H1 (cell line): ENCODE measurements at regions not wholly inside any gene's neighbourhood (a gene's known extent, or its start where the extent isn't known, plus 50 kb on each side); places are given as distances from the start of the nearest gene placed in this dataset.

ENCODE experiments used
- CTCF ChIA-PET: fragments of 300-600 bp; sonication (Branson Sonifier 250); formaldehyde crosslinking; loops from one replicate; lab custom pipeline; 2021; ENCODE audit not compliant: partially characterized antibody; lab: Charles Lee
- POLR2A ChIA-PET: fragments of 300-600 bp; sonication (Branson Sonifier 250); formaldehyde crosslinking; loops from one replicate; lab custom pipeline; 2021; ENCODE audit warnings: inconsistent platforms; ENCODE audit not compliant: partially characterized antibody; lab: Charles Lee
- DNase-seq, 2 experiments: peaks; one replicate each; pipeline versions ENCODE4 v3.0.0 to v3.0.0-alpha.2; 2010 to 2022; ENCODE audit warnings: low spot score in 2 of 2, low read depth in 1 of 2, mixed read lengths in 1 of 2
- FAIRE-seq: peaks from 2 replicates; lab custom pipeline; 2011; peaks lifted over from hg19 to GRCh38; lab: Jason Lieb, UNC
- H2AFZ ChIP-seq: 2 replicates; pipeline ENCODE4 v1.8.1; 2012; ENCODE audit warnings: low read length, inconsistent platforms
- H2AK5ac ChIP-seq: 2 replicates; pipeline ENCODE4 v1.6.1; 2013; ENCODE audit warnings: low read depth, low read length
- H2BK120ac ChIP-seq: replicated peaks from 2 replicates; pipeline ENCODE3; 2013; ENCODE audit warnings: low read depth, low read length, inconsistent platforms
- H2BK12ac ChIP-seq: 2 replicates; pipeline ENCODE4 v1.6.1; 2013; ENCODE audit warnings: low read depth, low read length
- H2BK15ac ChIP-seq: 2 replicates; pipeline ENCODE4 v1.6.1; 2013; ENCODE audit warnings: low read length
- H2BK20ac ChIP-seq: 2 replicates; pipeline ENCODE4 v1.6.1; 2013; ENCODE audit warnings: low read length
- H2BK5ac ChIP-seq: 2 replicates; pipeline ENCODE4 v1.6.1; 2013; ENCODE audit warnings: low read depth, low read length
- H3K14ac ChIP-seq: 2 replicates; pipeline ENCODE4 v1.6.1; 2013; ENCODE audit warnings: inconsistent platforms; ENCODE audit not compliant: insufficient read length
- H3K18ac ChIP-seq: 2 replicates; pipeline ENCODE4 v1.6.1; 2013; ENCODE audit warnings: low read length; ENCODE audit errors: extremely low read depth
- H3K23ac ChIP-seq: 2 replicates; pipeline ENCODE4 v1.6.1; 2013; ENCODE audit warnings: inconsistent platforms; ENCODE audit not compliant: insufficient read length
- H3K23me2 ChIP-seq: 2 replicates; pipeline ENCODE4 v1.6.1; 2013; ENCODE audit warnings: low read depth, low read length
- H3K27ac ChIP-seq: 2 replicates; pipeline ENCODE4 v1.6.1; 2011; ENCODE audit warnings: low read depth, low read length, inconsistent platforms
- H3K27me3 ChIP-seq, 4 experiments: replicated peaks in 1 of 4; 1 replicate in 1 of 4; 2 replicates in 3 of 4; pipeline versions ENCODE4 v1.6.1 to v1.8.1; 2011 to 2013; ENCODE audit warnings: low read length in 3 of 4, mild to moderate bottlenecking in 3 of 4, inconsistent platforms in 2 of 4, mixed read lengths in 2 of 4, moderate library complexity in 1 of 4; ENCODE audit not compliant: control insufficient read depth in 3 of 4, insufficient read depth in 3 of 4; ENCODE audit errors: extremely low read depth in 1 of 4
- H3K36me3 ChIP-seq, 4 experiments: 2 replicates each; pipeline versions ENCODE4 v1.6.1 to v1.8.1; 2011 to 2013; ENCODE audit warnings: mild to moderate bottlenecking in 4 of 4, low read length in 3 of 4, moderate library complexity in 2 of 4, control low read depth in 1 of 4, inconsistent platforms in 1 of 4; ENCODE audit not compliant: insufficient read depth in 4 of 4, control insufficient read depth in 2 of 4
- H3K4ac ChIP-seq: replicated peaks from 2 replicates; pipeline ENCODE3; 2013; ENCODE audit warnings: low read length, low read depth, mixed read lengths, inconsistent platforms; ENCODE audit not compliant: insufficient read length
- H3K4me1 ChIP-seq, 4 experiments: replicated peaks in 1 of 4; 1 replicate in 1 of 4; 2 replicates in 3 of 4; pipeline versions ENCODE4 v1.6.1 to v1.8.1; 2011 to 2013; ENCODE audit warnings: low read length in 3 of 4, inconsistent platforms in 2 of 4, mixed read lengths in 1 of 4; ENCODE audit not compliant: insufficient read depth in 4 of 4, control insufficient read depth in 3 of 4
- H3K4me2 ChIP-seq, 2 experiments: 2 replicates each; pipeline versions ENCODE4 v1.6.1 to v1.8.1; 2011 to 2013; ENCODE audit warnings: low read depth in 2 of 2, low read length in 2 of 2, control low read depth in 1 of 2, inconsistent platforms in 1 of 2, mild to moderate bottlenecking in 1 of 2; ENCODE audit not compliant: insufficient read depth in 1 of 2
- H3K4me3 ChIP-seq, 4 experiments: fragments of 200-600, 300-600 bp in 1 of 4; sonication (generic), shearing (Covaris generic), sonication (Bioruptor Twin) in 1 of 4; 2 replicates each; pipeline versions ENCODE4 v1.5.1 to v1.8.1; 2011 to 2016; ENCODE audit warnings: low read length in 4 of 4, low read depth in 3 of 4, control low read depth in 2 of 4, inconsistent platforms in 2 of 4, mild to moderate bottlenecking in 2 of 4, mixed read lengths in 1 of 4, moderate library complexity in 1 of 4; ENCODE audit not compliant: insufficient read depth in 2 of 4; ENCODE audit errors: extremely low read depth in 1 of 4
- H3K56ac ChIP-seq: replicated peaks from 2 replicates; pipeline ENCODE3; 2013; ENCODE audit warnings: low read depth, mild to moderate bottlenecking, mixed read lengths, low read length, inconsistent platforms; ENCODE audit not compliant: insufficient read length
- H3K79me1 ChIP-seq: 2 replicates; pipeline ENCODE4 v1.6.1; 2013; ENCODE audit warnings: low read depth, low read length, control low read depth
- H3K79me2 ChIP-seq, 2 experiments: 2 replicates each; pipeline versions ENCODE4 v1.6.1 to v1.8.1; 2012 to 2013; ENCODE audit warnings: low read length in 2 of 2, mild to moderate bottlenecking in 2 of 2, inconsistent platforms in 1 of 2; ENCODE audit not compliant: insufficient read depth in 2 of 2, control insufficient read depth in 1 of 2
- H3K9ac ChIP-seq, 4 experiments: replicated peaks in 1 of 4; 1 replicate in 1 of 4; 2 replicates in 3 of 4; pipeline versions ENCODE4 v1.6.1 to v1.8.1; 2011 to 2013; ENCODE audit warnings: low read depth in 3 of 4, low read length in 3 of 4, control low read depth in 2 of 4, mild to moderate bottlenecking in 2 of 4, moderate library complexity in 2 of 4, inconsistent platforms in 1 of 4; ENCODE audit errors: extremely low read depth in 1 of 4
- H3K9me3 ChIP-seq, 2 experiments: 2 replicates each; pipeline versions ENCODE4 v1.6.1 to v1.8.1; 2012 to 2013; ENCODE audit warnings: mild to moderate bottlenecking in 2 of 2, moderate library complexity in 2 of 2, control low read depth in 1 of 2, inconsistent platforms in 1 of 2, low read depth in 1 of 2, low read length in 1 of 2, mixed read lengths in 1 of 2; ENCODE audit not compliant: insufficient read depth in 2 of 2
- H4K20me1 ChIP-seq, 2 experiments: replicated peaks in 1 of 2; 2 replicates each; pipeline versions ENCODE3 to v1.8.1; 2011 to 2013; ENCODE audit warnings: inconsistent platforms in 2 of 2, low read length in 2 of 2, mild to moderate bottlenecking in 1 of 2; ENCODE audit not compliant: insufficient read depth in 2 of 2, control insufficient read depth in 1 of 2
- H4K5ac ChIP-seq: 2 replicates; pipeline ENCODE4 v1.6.1; 2013; ENCODE audit warnings: low read length, low read depth, mixed read lengths, inconsistent platforms; ENCODE audit not compliant: insufficient read length
- H4K8ac ChIP-seq: 2 replicates; pipeline ENCODE4 v1.8.0; 2013; ENCODE audit warnings: mild to moderate bottlenecking, moderate library complexity, low read length, inconsistent platforms; ENCODE audit not compliant: insufficient read depth; ENCODE audit errors: extremely low read depth
- H4K91ac ChIP-seq: replicated peaks from 2 replicates; pipeline ENCODE3; 2013; ENCODE audit warnings: low read length, mixed read lengths, inconsistent platforms; ENCODE audit not compliant: insufficient read length
- CTBP2 ChIP-seq: IDR thresholded peaks from 2 replicates; pipeline ENCODE4 v1.7.0; 2011; ENCODE audit warnings: borderline replicate concordance, mild to moderate bottlenecking, moderate library complexity, mixed read lengths, low read length; ENCODE audit not compliant: insufficient read depth, insufficient read length
- HDAC2 ChIP-seq, 2 experiments: fragments of 300-600 bp in 1 of 2; sonication (generic) in 1 of 2; IDR thresholded peaks; 2 replicates each; pipeline ENCODE4 v1.6.1; 2011 to 2012; ENCODE audit warnings: low read depth in 2 of 2, low read length in 2 of 2, mild to moderate bottlenecking in 2 of 2, moderate library complexity in 2 of 2, borderline replicate concordance in 1 of 2, inconsistent platforms in 1 of 2
- HDAC6 ChIP-seq: IDR thresholded peaks from one replicate; pipeline ENCODE4 v1.7.1; 2012; ENCODE audit warnings: low read depth, mild to moderate bottlenecking, inconsistent platforms, low read length, moderate library complexity
- KDM5A ChIP-seq: fragments of 200-600 bp; IDR thresholded peaks from 2 replicates; pipeline ENCODE4 v1.7.1; 2012; ENCODE audit warnings: mild to moderate bottlenecking, low read length, inconsistent platforms, mixed read lengths
- PHF8 ChIP-seq: fragments of 200-600 bp; sonication (generic); conservative IDR thresholded peaks from 2 replicates; pipeline ENCODE4 v1.7.1; 2012; ENCODE audit warnings: low read depth, mild to moderate bottlenecking, inconsistent platforms, low read length, moderate library complexity
- RAD21 ChIP-seq, 2 experiments: IDR thresholded peaks in 1 of 2; conservative IDR thresholded peaks in 1 of 2; 2 replicates each; pipeline ENCODE4 v1.6.1; 2011; ENCODE audit warnings: low read depth in 2 of 2, low read length in 2 of 2, improper control_type of control experiment in 1 of 2, inconsistent platforms in 1 of 2, mild to moderate bottlenecking in 1 of 2, moderate library complexity in 1 of 2
- SP2 ChIP-seq: IDR thresholded peaks from 2 replicates; pipeline ENCODE4 v1.6.1; 2012; ENCODE audit warnings: mild to moderate bottlenecking, low read length, inconsistent platforms
- SP4 ChIP-seq: IDR thresholded peaks from 2 replicates; pipeline ENCODE4 v1.6.1; 2012; ENCODE audit warnings: low read length, inconsistent platforms
- WGBS, 2 experiments: shearing (Covaris generic) in 1 of 2; methylation state at CpG; one replicate each; pipeline versions ENCODE4 v1.1.6 to v1.1.7; 2013 to 2015; ENCODE audit warnings: low lambda C conversion rate in 2 of 2, mixed read lengths in 2 of 2, inconsistent platforms in 1 of 2, low coverage in 1 of 2, missing lambda C conversion rate in 1 of 2; ENCODE audit not compliant: insufficient replicate concordance in 2 of 2, insufficient coverage in 1 of 2, insufficient read length in 1 of 2; ENCODE audit errors: extremely low coverage in 1 of 2, missing lambda C conversion rate in 1 of 2; 5-methylcytosine and 5-hydroxymethylcytosine counted together

DNA sequence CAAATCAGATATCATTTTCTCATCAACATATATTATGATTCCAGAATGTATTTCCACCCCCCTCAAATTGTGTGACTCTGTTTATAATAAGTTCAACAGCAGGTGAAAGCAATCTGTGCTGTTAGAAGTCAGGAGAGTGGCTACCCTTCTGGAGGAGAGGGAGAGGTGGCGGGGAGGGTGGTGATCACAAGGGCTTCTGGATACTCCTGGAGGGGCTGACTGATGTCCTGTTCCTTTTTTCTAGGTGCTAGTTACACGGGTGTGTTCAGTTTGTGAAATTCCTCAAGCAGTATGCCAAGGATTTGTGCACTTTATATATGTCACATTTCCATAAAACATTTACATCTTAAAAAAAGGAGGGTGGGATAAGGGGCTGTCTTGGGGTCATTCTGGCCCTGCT, 119.1 kb downstream of the IRF8 start:
- H3K36me3 ChIP-seq: no peaks in the 10 kb centered on the region
- FAIRE-seq: no peak

More for the DNA sequence above, 119.1 kb downstream of the IRF8 start:
- DNase-seq: no peak
- no peak overlapping the region for H4K5ac ChIP-seq
- no peak overlapping the region for H2BK20ac ChIP-seq
- no peak overlapping the region for H2AK5ac ChIP-seq
- H2BK5ac ChIP-seq: no peak overlapping the region
- no peak overlapping the region for H3K4ac ChIP-seq
- 85% methylated on average over 2 of the region's 2 CpGs; no CpG with 5 or more reads in 1 of the 2 experiments for WGBS, 2 experiments
- H2BK120ac ChIP-seq: no peak overlapping the region
- no peak overlapping the region for H3K14ac ChIP-seq
- H4K91ac ChIP-seq: no peak overlapping the region
- no peak overlapping the region for H2AFZ ChIP-seq
- H3K79me1 ChIP-seq: no peaks in the 10 kb centered on the region
- no peak for TF ChIP-seq HDAC6
- TF ChIP-seq KDM5A: no peak
- TF ChIP-seq RAD21 (IDR thresholded peaks at IDR 0.05 in 1 of 2, conservative IDR thresholded peaks at IDR 0.05 in 1 of 2; ENCODE audit: low read depth in 2 of 2, low read length in 2 of 2): no peak
- TF ChIP-seq SP2: no peak
- no peak for TF ChIP-seq SP4
- TF ChIP-seq PHF8: no peak
- TF ChIP-seq HDAC2 (IDR thresholded peaks at IDR 0.05; ENCODE audit: borderline replicate concordance in 1 of 2, low read depth in 2 of 2, low read length in 2 of 2): no peak
- no peak for TF ChIP-seq CTBP2
- H3K9ac ChIP-seq: no peak overlapping the region
- no peak overlapping the region for H4K8ac ChIP-seq
- no peak overlapping the region for H3K4me3 ChIP-seq
- ChIA-PET CTCF (interaction anchor here (1.1 to 2.8 kb wide), 4 partner anchors 15 to 198 kb away, joined by 3 to 46 read pairs (median 6); no protein-coding TSS in a partner anchor), POLR2A (no interaction called here)
- H3K18ac ChIP-seq: no peak overlapping the region
- H3K23me2 ChIP-seq: peaks cover 4% of the 10 kb centered on the region; the same call in 1 of the 2 replicates
- H4K20me1 ChIP-seq: peaks cover 0 to 2% of the 10 kb centered on the region in 2 experiments
- no peak overlapping the region for H2BK15ac ChIP-seq
- no peak overlapping the region for H2BK12ac ChIP-seq
- peaks cover 3 to 8% of the 10 kb centered on the region in 2 experiments; a peak in 3 of 4 replicates for H3K9me3 ChIP-seq
- H3K4me1 ChIP-seq: no peaks in the 10 kb centered on the region
- no peak overlapping the region for H3K23ac ChIP-seq
- no peak overlapping the region for H3K27ac ChIP-seq
- no peaks in the 10 kb centered on the region for H3K79me2 ChIP-seq
- H3K4me2 ChIP-seq: no peak overlapping the region
- H3K56ac ChIP-seq: no peak overlapping the region
- H3K27me3 ChIP-seq: no peaks in the 10 kb centered on the region; a peak in 3 of 7 replicates
